Common myeloid progenitor, CD34-positive (primary cell): ENCODE measurements at regions not wholly inside any gene's neighbourhood (a gene's known extent, or its start where the extent isn't known, plus 50 kb on each side); places are given as distances from the start of the nearest gene placed in this dataset.
A peak's percentile ranks its signal among the peaks of the same experiment; 100 is the strongest.

Experiments used
- CTCF ChIA-PET: fragments of 350-600 bp; sonication (Branson Sonifier 250); formaldehyde crosslinking; loops from one replicate; lab custom pipeline; 2021; ENCODE audit warnings: antibody characterized with exemption; lab: Charles Lee
- POLR2A ChIA-PET: fragments of 350-600 bp; sonication (Branson Sonifier 250); formaldehyde crosslinking; loops from one replicate; lab custom pipeline; 2021; ENCODE audit warnings: antibody characterized with exemption; lab: Charles Lee
- DNase-seq, 3 donors: peaks; one replicate each; pipeline versions ENCODE4 v3.0.0 to v3.0.0-alpha.2; 2013
- H3K27ac ChIP-seq, 2 experiments: 1 replicate in 1 of 2; 2 replicates in 1 of 2; pipeline ENCODE4 v1.7.0; 2013; ENCODE audit warnings: inconsistent platforms in 2 of 2, low read length in 2 of 2, mild to moderate bottlenecking in 2 of 2, low read depth in 1 of 2, moderate library complexity in 1 of 2; ENCODE audit not compliant: severe bottlenecking in 2 of 2, insufficient read depth in 1 of 2, poor library complexity in 1 of 2
- H3K27me3 ChIP-seq, 5 experiments: replicated peaks in 2 of 5; 1 replicate in 3 of 5; 2 replicates in 2 of 5; pipeline versions ENCODE4 v1.6.1 to v1.7.0; 2013; ENCODE audit warnings: low read length in 4 of 5, mild to moderate bottlenecking in 2 of 5, moderate library complexity in 2 of 5, inconsistent platforms in 1 of 5; ENCODE audit not compliant: insufficient read depth in 5 of 5, control insufficient read depth in 4 of 5
- H3K36me3 ChIP-seq, 4 experiments: 1 replicate in 2 of 4; 2 replicates in 2 of 4; pipeline versions ENCODE4 v1.6.1 to v1.7.0; 2013; ENCODE audit warnings: low read length in 3 of 4, control low read depth in 1 of 4, mild to moderate bottlenecking in 1 of 4; ENCODE audit not compliant: control insufficient read depth in 4 of 4, insufficient read depth in 4 of 4
- H3K4me1 ChIP-seq, 4 experiments: 1 replicate in 3 of 4; 2 replicates in 1 of 4; pipeline versions ENCODE4 v1.6.1 to v1.7.1; 2013; ENCODE audit warnings: low read length in 3 of 4, mild to moderate bottlenecking in 3 of 4, control low read depth in 1 of 4, inconsistent platforms in 1 of 4, moderate library complexity in 1 of 4; ENCODE audit not compliant: control insufficient read depth in 4 of 4, insufficient read depth in 4 of 4; ENCODE audit errors: control extremely low read depth in 1 of 4
- H3K4me3 ChIP-seq, 7 experiments: 1 replicate in 4 of 7; 2 replicates in 3 of 7; pipeline versions ENCODE4 v1.5.1 to v1.7.0; 2013; ENCODE audit warnings: mild to moderate bottlenecking in 7 of 7, low read length in 6 of 7, moderate library complexity in 6 of 7, inconsistent platforms in 2 of 7, low read depth in 2 of 7, control low read depth in 1 of 7; ENCODE audit not compliant: insufficient read depth in 4 of 7, control insufficient read depth in 1 of 7; ENCODE audit errors: extremely low read depth in 1 of 7
- H3K9me3 ChIP-seq, 5 experiments: 1 replicate in 4 of 5; 2 replicates in 1 of 5; pipeline versions ENCODE4 v1.6.1 to v1.7.1; 2013; ENCODE audit warnings: low read length in 4 of 5, mild to moderate bottlenecking in 2 of 5, inconsistent platforms in 1 of 5, low read depth in 1 of 5, moderate library complexity in 1 of 5; ENCODE audit not compliant: control insufficient read depth in 4 of 5, insufficient read depth in 2 of 5; ENCODE audit errors: control extremely low read depth in 1 of 5
- WGBS: methylation state at CpG from one replicate; pipeline ENCODE4 v1.1.5; 2013; ENCODE audit not compliant: insufficient coverage; 5-methylcytosine and 5-hydroxymethylcytosine counted together

- H3K27me3 ChIP-seq = peaks cover 0 to 19% (median 2%) of the 10 kb centered on the region in 5 experiments
- ChIA-PET POLR2A (no interaction called here), CTCF (interaction anchor here (0.6 to 3.0 kb wide), 15 partner anchors 9 to 1119 kb away, joined by 3 to 14 read pairs (median 5); no protein-coding TSS in a partner anchor)
- H3K4me1 ChIP-seq = peaks cover 0 to 48% (median 21%) of the 10 kb centered on the region in 4 experiments
- peak overlapping the region in 2 of 7 experiments; percentile 50 to 54 for H3K4me3 ChIP-seq
- no peak overlapping the region for H3K27ac ChIP-seq
- 51% methylated on average over 8 of the region's 10 CpGs for WGBS
- H3K36me3 ChIP-seq = no peaks in the 10 kb centered on the region
- peaks cover 0 to 3% (median 0%) of the 10 kb centered on the region in 5 experiments for H3K9me3 ChIP-seq
- DNase-seq = peak in 2 of 3 donors; percentile 37 to 48
These were observed 177.7 kb downstream of the UACA start for GRCh38 chr15:70585707-70586034.

GRCh38 chr15:70584838-70585706 lies 178.3 kb downstream of the UACA start:
- Histone ChIP-seq H3K4me1 (peaks cover 0 to 50% (median 23%) of the 10 kb centered on the region in 4 experiments), H3K27me3 (peaks cover 0 to 19% (median 2%) of the 10 kb centered on the region in 5 experiments), H3K36me3 (no peaks in the 10 kb centered on the region), H3K27ac (no peak overlapping the region), H3K9me3 (peaks cover 0 to 3% (median 0%) of the 10 kb centered on the region in 5 experiments), H3K4me3 (peak overlapping the region in 3 of 7 experiments; percentile 0 to 54 (median 50))
- WGBS = 37% methylated on average over 44 of the region's 64 CpGs
- POLR2A ChIA-PET = no interaction called here
- peak; percentile 47 to 69 (median 65) for DNase-seq
- CTCF ChIA-PET = interaction anchor here (0.6 to 3.0 kb wide), 15 partner anchors 9 to 1119 kb away, joined by 3 to 14 read pairs (median 5); no protein-coding TSS in a partner anchor

- peaks cover 0 to 3% (median 0%) of the 10 kb centered on the region in 5 experiments for H3K9me3 ChIP-seq
- WGBS = no CpG with 5 or more reads among the region's 4 CpGs
- no peaks in the 10 kb centered on the region for H3K36me3 ChIP-seq
- peaks cover 0 to 19% (median 2%) of the 10 kb centered on the region in 5 experiments for H3K27me3 ChIP-seq
- CTCF ChIA-PET = interaction anchor here (0.7 to 3.0 kb wide), 4 partner anchors 8 to 19 kb away, joined by 3 to 14 read pairs (median 7); no protein-coding TSS in a partner anchor
- H3K4me3 ChIP-seq = no peak overlapping the region
- peaks cover 0 to 44% (median 21%) of the 10 kb centered on the region in 4 experiments for H3K4me1 ChIP-seq
- no peak overlapping the region for H3K27ac ChIP-seq
- POLR2A ChIA-PET = no interaction called here
- DNase-seq = no peak
These were observed 178.9 kb downstream of the UACA start for GRCh38 chr15:70584441-70584837.

- Histone ChIP-seq H3K4me3 (no peak overlapping the region), H3K27ac (no peak overlapping the region), H3K36me3 (no peaks in the 10 kb centered on the region), H3K4me1 (peaks cover 0 to 30% (median 16%) of the 10 kb centered on the region in 4 experiments), H3K27me3 (peaks cover 0 to 19% (median 2%) of the 10 kb centered on the region in 5 experiments), H3K9me3 (peaks cover 0 to 3% (median 0%) of the 10 kb centered on the region in 5 experiments)
- WGBS = 70% methylated on average over 4 of the region's 4 CpGs
- DNase-seq = no peak
- ChIA-PET CTCF (interaction anchor here (1.0 to 1.9 kb wide), 2 partner anchors 10 to 20 kb away, joined by 3 to 4 read pairs; no protein-coding TSS in a partner anchor), POLR2A (no interaction called here)
These were observed 180.4 kb downstream of the UACA start for GRCh38 chr15:70583006-70583405.

GRCh38 chr15:70582143-70582945 lies 181.0 kb downstream of the UACA start:
- 94% methylated on average over 4 of the region's 5 CpGs for WGBS
- no peak overlapping the region for H3K27ac ChIP-seq
- CTCF ChIA-PET = interaction anchor here (1.3 to 6.0 kb wide), 3 partner anchors 10 to 40 kb away, joined by 4 to 28 read pairs (median 4); no protein-coding TSS in a partner anchor
- H3K4me3 ChIP-seq = no peak overlapping the region
- H3K9me3 ChIP-seq = peaks cover 0 to 3% (median 0%) of the 10 kb centered on the region in 5 experiments
- H3K27me3 ChIP-seq = peaks cover 0 to 19% (median 2%) of the 10 kb centered on the region in 5 experiments
- no peaks in the 10 kb centered on the region for H3K36me3 ChIP-seq
- POLR2A ChIA-PET = no interaction called here
- H3K4me1 ChIP-seq = peaks cover 0 to 25% (median 16%) of the 10 kb centered on the region in 4 experiments
- no peak for DNase-seq

GRCh38 chr15:70580958-70581357 lies 182.4 kb downstream of the UACA start:
- peak in 2 of 3 donors; percentile 27 to 32 for DNase-seq
- Histone ChIP-seq H3K27ac (no peak overlapping the region), H3K36me3 (no peaks in the 10 kb centered on the region), H3K4me3 (no peak overlapping the region), H3K27me3 (peaks cover 0 to 14% (median 2%) of the 10 kb centered on the region in 5 experiments), H3K4me1 (peaks cover 0 to 26% (median 16%) of the 10 kb centered on the region in 4 experiments), H3K9me3 (no peaks in the 10 kb centered on the region)
- WGBS = 49% methylated on average over 6 of the region's 6 CpGs
- ChIA-PET CTCF (interaction anchor here (1.3 to 6.0 kb wide), 2 partner anchors 11 to 42 kb away, joined by 4 to 28 read pairs; no protein-coding TSS in a partner anchor), POLR2A (no interaction called here)
